SK-N-SH treated with all-trans-retinoic acid at 6 μM for 48 hours (cell line): ENCODE measurements at regions not wholly inside any gene's neighbourhood (a gene's known extent, or its start where the extent isn't known, plus 50 kb on each side); places are given as distances from the start of the nearest gene placed in this dataset.

Experiments
- ATAC-seq: fragments of 200-7000 bp; cut with Tn5 transposase; 3 replicates; pipeline ENCODE4 v1.9.1; 2020; ENCODE audit warnings: mild to moderate bottlenecking, moderate library complexity
- ARNTL ChIP-seq: fragments of 450-650 bp; formaldehyde crosslinking; IDR thresholded peaks from 2 replicates; pipeline ENCODE4 v1.5.0; 2020; ENCODE audit warnings: low read depth, mild to moderate bottlenecking, moderate library complexity, borderline replicate concordance
- ESRRG ChIP-seq: fragments of 250-450 bp; sonication (Bioruptor Pico); IDR thresholded peaks from 2 replicates; pipeline ENCODE4 v1.6.1; 2021; ENCODE audit warnings: mild to moderate bottlenecking
- GLIS3 ChIP-seq: fragments of 250-450 bp; sonication (Bioruptor Pico); IDR thresholded peaks from 2 replicates; pipeline ENCODE4 v1.5.0; 2020; ENCODE audit warnings: mild to moderate bottlenecking, moderate library complexity
- ISL1 ChIP-seq: fragments of 250-450 bp; sonication (Bioruptor Pico); IDR thresholded peaks from 2 replicates; pipeline ENCODE4 v2.1.2; 2022; ENCODE audit warnings: mild to moderate bottlenecking, moderate library complexity
- OSR1 ChIP-seq: fragments of 250-450 bp; sonication (Bioruptor Pico); IDR thresholded peaks from 2 replicates; pipeline ENCODE4 v1.8.0; 2022; ENCODE audit warnings: moderate library complexity, mild to moderate bottlenecking, inconsistent platforms
- RARB ChIP-seq: fragments of 250-450 bp; sonication (Bioruptor Pico); IDR thresholded peaks from 2 replicates; pipeline ENCODE4 v1.8.0; 2021; ENCODE audit warnings: mild to moderate bottlenecking, moderate library complexity
- SNAI2 ChIP-seq: fragments of 250-450 bp; sonication (Bioruptor Pico); IDR thresholded peaks from 2 replicates; pipeline ENCODE4 v1.5.0; 2020; ENCODE audit warnings: mild to moderate bottlenecking, moderate library complexity
- TCF4 ChIP-seq: fragments of 250-450 bp; sonication (Bioruptor Pico); IDR thresholded peaks from 2 replicates; pipeline ENCODE4 v1.8.0; 2021; ENCODE audit warnings: mild to moderate bottlenecking, moderate library complexity, borderline replicate concordance
- ZC3H10 ChIP-seq: fragments of 250-450 bp; sonication (Bioruptor Pico); IDR thresholded peaks from 2 replicates; pipeline ENCODE4 v1.5.1; 2021; ENCODE audit warnings: mild to moderate bottlenecking, moderate library complexity
- ZNF565 ChIP-seq: fragments of 450-650 bp; formaldehyde crosslinking; conservative IDR thresholded peaks from 2 replicates; pipeline ENCODE4 v1.5.0; 2020; ENCODE audit warnings: low read depth, mild to moderate bottlenecking, moderate library complexity
- ZNF70 ChIP-seq: fragments of 450-650 bp; formaldehyde crosslinking; IDR thresholded peaks from 2 replicates; pipeline ENCODE4 v1.5.0; 2020; ENCODE audit warnings: mild to moderate bottlenecking, moderate library complexity
- TF ChIP-seq, protein P1 (sequence below): fragments of 250-450 bp; sonication (Bioruptor Pico); IDR thresholded peaks from 2 replicates; pipeline ENCODE4 v1.5.0; 2020; ENCODE audit warnings: mild to moderate bottlenecking, moderate library complexity
- TF ChIP-seq, protein P2 (sequence below): fragments of 250-450 bp; sonication (Bioruptor Pico); IDR thresholded peaks from 2 replicates; pipeline ENCODE4 v1.8.0; 2020; ENCODE audit warnings: mild to moderate bottlenecking, moderate library complexity, borderline replicate concordance
- TF ChIP-seq, protein P3 (sequence below): fragments of 250-450 bp; sonication (Bioruptor Pico); IDR thresholded peaks from 2 replicates; pipeline ENCODE4 v1.8.0; 2021; ENCODE audit warnings: low read depth, mild to moderate bottlenecking, moderate library complexity, borderline replicate concordance
- TF ChIP-seq, protein P4 (sequence below): fragments of 250-450 bp; sonication (Bioruptor Pico); IDR thresholded peaks from 2 replicates; pipeline ENCODE4 v1.5.1; 2020; ENCODE audit warnings: low read depth, mild to moderate bottlenecking, moderate library complexity

DNA sequence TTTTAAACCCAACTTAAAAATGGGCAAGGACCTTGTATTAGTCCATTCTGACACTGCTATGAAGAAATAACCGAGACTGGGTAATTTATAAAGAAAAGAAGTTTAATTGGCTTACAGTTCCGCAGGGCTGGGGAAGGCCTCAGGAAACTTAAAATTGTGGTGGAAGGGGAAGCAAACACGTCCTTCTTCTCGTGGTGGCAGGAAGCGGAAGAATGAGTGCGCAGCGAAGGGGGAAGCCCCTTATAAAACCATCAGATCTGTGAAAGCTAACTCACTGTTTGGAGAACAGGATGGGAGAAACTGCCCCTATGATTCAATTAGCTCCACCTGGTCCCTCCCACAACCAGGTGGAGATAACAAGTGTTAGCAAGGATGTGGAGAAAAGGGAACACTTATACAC is 237.7 kb downstream of the SEC16B start (continued):
- TF ChIP-seq, protein P1, sequence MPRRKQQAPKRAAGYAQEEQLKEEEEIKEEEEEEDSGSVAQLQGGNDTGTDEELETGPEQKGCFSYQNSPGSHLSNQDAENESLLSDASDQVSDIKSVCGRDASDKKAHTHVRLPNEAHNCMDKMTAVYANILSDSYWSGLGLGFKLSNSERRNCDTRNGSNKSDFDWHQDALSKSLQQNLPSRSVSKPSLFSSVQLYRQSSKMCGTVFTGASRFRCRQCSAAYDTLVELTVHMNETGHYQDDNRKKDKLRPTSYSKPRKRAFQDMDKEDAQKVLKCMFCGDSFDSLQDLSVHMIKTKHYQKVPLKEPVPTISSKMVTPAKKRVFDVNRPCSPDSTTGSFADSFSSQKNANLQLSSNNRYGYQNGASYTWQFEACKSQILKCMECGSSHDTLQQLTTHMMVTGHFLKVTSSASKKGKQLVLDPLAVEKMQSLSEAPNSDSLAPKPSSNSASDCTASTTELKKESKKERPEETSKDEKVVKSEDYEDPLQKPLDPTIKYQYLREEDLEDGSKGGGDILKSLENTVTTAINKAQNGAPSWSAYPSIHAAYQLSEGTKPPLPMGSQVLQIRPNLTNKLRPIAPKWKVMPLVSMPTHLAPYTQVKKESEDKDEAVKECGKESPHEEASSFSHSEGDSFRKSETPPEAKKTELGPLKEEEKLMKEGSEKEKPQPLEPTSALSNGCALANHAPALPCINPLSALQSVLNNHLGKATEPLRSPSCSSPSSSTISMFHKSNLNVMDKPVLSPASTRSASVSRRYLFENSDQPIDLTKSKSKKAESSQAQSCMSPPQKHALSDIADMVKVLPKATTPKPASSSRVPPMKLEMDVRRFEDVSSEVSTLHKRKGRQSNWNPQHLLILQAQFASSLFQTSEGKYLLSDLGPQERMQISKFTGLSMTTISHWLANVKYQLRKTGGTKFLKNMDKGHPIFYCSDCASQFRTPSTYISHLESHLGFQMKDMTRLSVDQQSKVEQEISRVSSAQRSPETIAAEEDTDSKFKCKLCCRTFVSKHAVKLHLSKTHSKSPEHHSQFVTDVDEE (CRISPR knock-in tag), result no peak
- TF ChIP-seq RARB (no peak), ZNF565 (CRISPR knock-in tag) (no peak)
- TF ChIP-seq, all 23 proteins: peak for 0

DNA sequence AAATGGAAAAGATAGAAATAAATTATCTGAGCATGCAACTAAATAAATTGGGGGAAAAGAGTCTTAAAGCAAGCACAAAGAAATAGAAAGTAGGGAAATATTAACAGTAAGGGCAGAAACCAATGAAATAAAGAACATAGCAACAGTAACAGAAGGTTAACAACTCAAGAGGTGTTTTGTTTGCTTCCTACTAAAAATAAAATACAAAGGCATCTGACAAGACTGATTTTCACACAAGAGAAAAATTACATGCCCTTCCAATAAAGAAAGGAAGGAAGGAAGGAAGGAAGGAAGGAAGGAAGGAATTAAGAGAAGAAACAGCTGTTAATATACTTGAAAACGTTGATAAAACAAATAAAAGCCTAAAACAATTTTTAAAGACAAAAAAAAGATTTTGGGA is 240.2 kb downstream of the SEC16B start:
- TF ChIP-seq ZC3H10 (CRISPR knock-in tag) (no peak), ISL1 (CRISPR knock-in tag) (no peak)
- ATAC-seq, result no peak

DNA sequence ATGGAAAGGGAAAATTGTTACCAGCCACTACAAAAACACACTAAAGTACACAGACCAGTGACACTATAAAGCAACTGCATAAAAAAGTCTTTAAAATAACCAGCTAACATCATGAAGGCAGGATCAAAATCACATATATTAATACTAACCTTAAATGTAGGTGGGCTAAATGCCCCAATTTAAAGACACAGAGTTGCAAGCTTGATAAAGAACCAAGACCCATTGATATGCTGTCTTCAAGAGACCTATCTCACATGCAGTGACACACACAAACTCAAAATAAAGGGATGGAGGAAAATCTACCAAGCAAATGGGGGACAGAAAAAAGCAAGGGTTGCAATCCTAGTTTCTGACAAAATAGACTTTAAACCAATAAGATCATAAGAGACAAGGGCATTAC is 246.3 kb downstream of the SEC16B start:
- ATAC-seq, result no peak
- TF ChIP-seq, protein P1 (CRISPR knock-in tag), result no peak
- TF ChIP-seq RARB, result no peak
- no peak for TF ChIP-seq TCF4 (CRISPR knock-in tag)
- TF ChIP-seq SNAI2, result no peak
- TF ChIP-seq ZNF70 (CRISPR knock-in tag), result no peak
- TF ChIP-seq, protein P2, sequence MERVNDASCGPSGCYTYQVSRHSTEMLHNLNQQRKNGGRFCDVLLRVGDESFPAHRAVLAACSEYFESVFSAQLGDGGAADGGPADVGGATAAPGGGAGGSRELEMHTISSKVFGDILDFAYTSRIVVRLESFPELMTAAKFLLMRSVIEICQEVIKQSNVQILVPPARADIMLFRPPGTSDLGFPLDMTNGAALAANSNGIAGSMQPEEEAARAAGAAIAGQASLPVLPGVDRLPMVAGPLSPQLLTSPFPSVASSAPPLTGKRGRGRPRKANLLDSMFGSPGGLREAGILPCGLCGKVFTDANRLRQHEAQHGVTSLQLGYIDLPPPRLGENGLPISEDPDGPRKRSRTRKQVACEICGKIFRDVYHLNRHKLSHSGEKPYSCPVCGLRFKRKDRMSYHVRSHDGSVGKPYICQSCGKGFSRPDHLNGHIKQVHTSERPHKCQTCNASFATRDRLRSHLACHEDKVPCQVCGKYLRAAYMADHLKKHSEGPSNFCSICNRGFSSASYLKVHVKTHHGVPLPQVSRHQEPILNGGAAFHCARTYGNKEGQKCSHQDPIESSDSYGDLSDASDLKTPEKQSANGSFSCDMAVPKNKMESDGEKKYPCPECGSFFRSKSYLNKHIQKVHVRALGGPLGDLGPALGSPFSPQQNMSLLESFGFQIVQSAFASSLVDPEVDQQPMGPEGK (CRISPR knock-in tag), result no peak
- TF ChIP-seq OSR1 (CRISPR knock-in tag), result no peak
- no peak for TF ChIP-seq ZC3H10 (CRISPR knock-in tag)
- no peak for TF ChIP-seq GLIS3
- TF ChIP-seq, protein P3, sequence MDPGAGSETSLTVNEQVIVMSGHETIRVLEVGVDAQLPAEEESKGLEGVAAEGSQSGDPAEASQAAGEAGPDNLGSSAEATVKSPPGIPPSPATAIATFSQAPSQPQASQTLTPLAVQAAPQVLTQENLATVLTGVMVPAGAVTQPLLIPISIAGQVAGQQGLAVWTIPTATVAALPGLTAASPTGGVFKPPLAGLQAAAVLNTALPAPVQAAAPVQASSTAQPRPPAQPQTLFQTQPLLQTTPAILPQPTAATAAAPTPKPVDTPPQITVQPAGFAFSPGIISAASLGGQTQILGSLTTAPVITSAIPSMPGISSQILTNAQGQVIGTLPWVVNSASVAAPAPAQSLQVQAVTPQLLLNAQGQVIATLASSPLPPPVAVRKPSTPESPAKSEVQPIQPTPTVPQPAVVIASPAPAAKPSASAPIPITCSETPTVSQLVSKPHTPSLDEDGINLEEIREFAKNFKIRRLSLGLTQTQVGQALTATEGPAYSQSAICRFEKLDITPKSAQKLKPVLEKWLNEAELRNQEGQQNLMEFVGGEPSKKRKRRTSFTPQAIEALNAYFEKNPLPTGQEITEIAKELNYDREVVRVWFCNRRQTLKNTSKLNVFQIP, result no peak

DNA sequence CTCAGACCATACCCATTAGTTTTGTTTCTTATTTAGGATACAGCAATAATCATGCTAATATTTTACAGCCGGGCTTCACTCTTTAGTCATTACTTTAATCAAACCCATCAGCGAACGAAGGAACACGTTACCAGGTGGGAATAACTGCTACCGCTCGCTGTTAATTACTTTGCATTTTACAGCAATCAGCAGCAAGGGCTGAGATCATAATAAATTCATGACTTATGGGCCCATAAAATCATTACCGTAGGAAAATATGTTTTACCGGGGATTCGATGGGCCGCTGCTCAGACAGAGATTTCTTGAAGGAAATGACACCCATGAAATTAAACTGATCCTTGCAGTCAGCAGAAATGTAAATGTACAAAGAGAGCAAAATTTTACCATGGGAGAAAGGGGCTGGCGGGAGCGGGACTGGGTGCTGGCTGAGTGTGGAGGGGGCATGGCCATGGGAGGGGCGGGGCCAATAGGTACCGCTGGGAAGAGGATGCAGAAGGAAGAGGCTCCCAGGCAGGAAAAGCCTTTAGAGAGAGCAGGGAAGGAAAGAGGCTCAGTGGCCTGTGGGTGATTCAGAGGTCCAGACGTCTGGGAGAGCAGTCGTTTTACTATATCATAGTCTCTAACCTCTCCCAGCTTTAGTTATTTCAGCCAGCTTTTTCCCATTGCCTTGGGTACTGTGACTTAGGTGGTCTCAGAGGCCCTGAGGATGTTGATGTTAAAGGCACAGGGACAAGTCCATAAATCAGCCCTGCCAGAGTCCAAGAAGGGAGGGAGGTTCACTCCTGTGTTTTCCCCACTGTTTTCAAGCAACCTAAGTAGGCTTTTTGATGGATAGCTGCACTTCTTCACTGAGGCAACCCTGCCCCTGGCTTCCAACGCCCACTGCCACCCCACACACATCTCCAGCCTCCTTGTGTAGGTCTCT is 258.9 kb downstream of the SEC16B start:
- ATAC-seq, result no peak
- TF ChIP-seq ZNF70 (CRISPR knock-in tag) (no peak), ARNTL (CRISPR knock-in tag) (no peak), RARB (no peak), TCF4 (CRISPR knock-in tag) (no peak), ESRRG (no peak), GLIS3 (no peak), ZNF565 (CRISPR knock-in tag) (no peak)
- TF ChIP-seq, protein P3, result no peak
- TF ChIP-seq, protein P4, sequence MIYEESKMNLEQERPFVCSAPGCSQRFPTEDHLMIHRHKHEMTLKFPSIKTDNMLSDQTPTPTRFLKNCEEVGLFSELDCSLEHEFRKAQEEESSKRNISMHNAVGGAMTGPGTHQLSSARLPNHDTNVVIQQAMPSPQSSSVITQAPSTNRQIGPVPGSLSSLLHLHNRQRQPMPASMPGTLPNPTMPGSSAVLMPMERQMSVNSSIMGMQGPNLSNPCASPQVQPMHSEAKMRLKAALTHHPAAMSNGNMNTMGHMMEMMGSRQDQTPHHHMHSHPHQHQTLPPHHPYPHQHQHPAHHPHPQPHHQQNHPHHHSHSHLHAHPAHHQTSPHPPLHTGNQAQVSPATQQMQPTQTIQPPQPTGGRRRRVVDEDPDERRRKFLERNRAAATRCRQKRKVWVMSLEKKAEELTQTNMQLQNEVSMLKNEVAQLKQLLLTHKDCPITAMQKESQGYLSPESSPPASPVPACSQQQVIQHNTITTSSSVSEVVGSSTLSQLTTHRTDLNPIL (CRISPR knock-in tag), result no peak
- TF ChIP-seq, protein P2 (CRISPR knock-in tag), result no peak
- TF ChIP-seq, protein P1 (CRISPR knock-in tag), result no peak
